ENCODE measurements at regions not wholly inside any gene's neighbourhood (a gene's known extent, or its start where the extent isn't known, plus 50 kb on each side); places are given as distances from the start of the nearest gene placed in this dataset.

GRCh38 chr6:104640761-104641160 is 219.0 kb downstream of the HACE1 start:
- POLR2A ChIA-PET: interaction anchor here (1.3 kb wide), 1 partner anchor 10 kb away, joined by 3 read pairs; no protein-coding TSS in a partner anchor
- Histone ChIP-seq H3K27ac (ENCODE audit: extremely low read depth, low read depth, low read length) (no peak overlapping the region), H3K4me3 (no peak overlapping the region), H2AFZ (ENCODE audit: low read depth, low read length) (no peak overlapping the region), H3K36me3 (ENCODE audit: control insufficient read depth, insufficient read depth, low read length) (no peaks in the 10 kb centered on the region), H3K4me2 (ENCODE audit: insufficient read depth, low read length) (no peak overlapping the region), H3K9me1 (ENCODE audit: control insufficient read depth, insufficient read depth, low read length) (no peaks in the 10 kb centered on the region), H3K27me3 (ENCODE audit: control insufficient read depth in 2 of 2, insufficient read depth in 2 of 2, low read length in 2 of 2) (peaks cover 0 to 3% of the 10 kb centered on the region in 2 experiments; a peak in 1 of 5 replicates), H3K9me3 (replicated peaks; ENCODE audit: control insufficient read depth, insufficient read depth, low read depth, low read length) (no peaks in the 10 kb centered on the region), H3K79me2 (ENCODE audit: control insufficient read depth, insufficient read depth, low read length) (no peaks in the 10 kb centered on the region), H3K4me1 (replicated peaks in 1 of 2; ENCODE audit: control insufficient read depth in 2 of 2, insufficient read depth in 2 of 2, low read length in 2 of 2) (no peaks in the 10 kb centered on the region; a peak in 1 of 5 replicates), H4K20me1 (replicated peaks; ENCODE audit: control insufficient read depth, insufficient read depth, low read length) (0 out of 2 replicates have a peak, but pooled peaks cover 2% of the 10 kb centered on the region), H3K9ac (ENCODE audit: insufficient read depth in 1 of 2, low read depth in 2 of 2, low read length in 2 of 2) (no peak overlapping the region)
- WGBS (ENCODE audit: insufficient coverage, low coverage, missing lambda C conversion rate): 2% methylated on average over 6 of the region's 6 CpGs
- CTCF ChIA-PET (ENCODE audit: low intra/inter-chr PET ratio): no interaction called here
- DNase-seq (ENCODE audit: extremely low read depth in 1 of 4, low spot score in 3 of 4) (no peak), FAIRE-seq (no peak), ATAC-seq (no peak)
- TF ChIP-seq MCM5 (IDR thresholded peaks at IDR 0.05; ENCODE audit: low read depth) (no peak), NEUROD1 (IDR thresholded peaks at IDR 0.05; ENCODE audit: borderline replicate concordance, low read depth, low read length, partially characterized antibody) (no peak), CSDE1 (IDR thresholded peaks at IDR 0.05) (no peak), PHF21A (IDR thresholded peaks at IDR 0.05; ENCODE audit: borderline replicate concordance, low read depth) (no peak), KDM4B (IDR thresholded peaks at IDR 0.05; ENCODE audit: borderline replicate concordance in 2 of 2, low read depth in 1 of 2) (no peak), CREB5 (CRISPR knock-in tag; IDR thresholded peaks at IDR 0.05) (no peak), ZNF282 (CRISPR knock-in tag; IDR thresholded peaks at IDR 0.05) (no peak), YY1 (IDR thresholded peaks at IDR 0.05; ENCODE audit: borderline replicate concordance in 1 of 3, control insufficient read depth in 1 of 3, extremely low read depth in 1 of 3, insufficient read depth in 3 of 3, insufficient read length in 1 of 3, insufficient replicate concordance in 2 of 3, low read depth in 1 of 3, low read length in 2 of 3) (no peak), POU5F1 (IDR thresholded peaks at IDR 0.05; ENCODE audit: borderline replicate concordance, low read depth, low read length, partially characterized antibody) (no peak), PHTF2 (CRISPR knock-in tag; IDR thresholded peaks at IDR 0.05) (no peak)
- BruUV-seq (replicated peaks): no TSS peak
- intact Hi-C loops (cut with micrococcal nuclease) (no loop called here), in situ Hi-C loops (cut with MboI) (no loop called here)
